ENCODE measurements at regions not wholly inside any gene's neighbourhood (a gene's known extent, or its start where the extent isn't known, plus 50 kb on each side); places are given as distances from the start of the nearest gene placed in this dataset.

DNA sequence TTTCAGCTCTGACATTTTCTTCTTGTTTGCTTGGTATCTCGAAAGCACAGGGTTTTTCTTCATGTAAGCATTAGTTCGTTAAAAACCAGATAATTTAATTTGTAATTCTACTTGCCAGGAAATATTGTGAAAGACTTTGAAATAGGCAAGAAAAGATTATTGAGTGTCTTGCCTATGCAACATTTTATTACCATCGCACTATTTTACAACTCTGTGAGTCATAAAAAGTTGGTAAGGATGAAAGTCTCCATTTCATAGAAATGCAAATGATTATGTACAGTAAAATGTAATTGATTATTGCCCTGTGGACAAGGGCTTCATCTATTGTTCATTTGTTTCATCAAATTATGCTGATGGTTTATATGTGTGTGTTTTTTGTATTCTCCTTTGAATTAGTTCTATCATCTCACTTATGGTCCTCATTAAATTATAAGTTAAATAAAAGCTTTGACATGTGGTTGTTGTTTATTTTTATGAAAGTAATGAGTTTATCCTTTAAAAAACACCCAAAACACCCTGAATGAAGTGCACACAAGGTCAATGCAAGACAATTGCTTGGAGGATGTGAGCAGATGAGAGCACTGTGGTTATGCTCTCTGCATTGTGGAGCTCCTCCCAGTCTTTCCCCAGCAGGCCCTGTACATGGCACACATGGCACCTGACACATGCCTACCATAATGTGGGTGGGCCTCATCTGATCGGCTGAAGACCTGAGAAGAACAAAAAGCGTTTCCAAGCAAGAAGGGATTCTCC is 230.8 kb downstream of the CXCL12 start:
- no peak for TF ChIP-seq EZH2 (IDR thresholded peaks at IDR 0.05; ENCODE audit: low read length)
- TF ChIP-seq, protein P1, sequence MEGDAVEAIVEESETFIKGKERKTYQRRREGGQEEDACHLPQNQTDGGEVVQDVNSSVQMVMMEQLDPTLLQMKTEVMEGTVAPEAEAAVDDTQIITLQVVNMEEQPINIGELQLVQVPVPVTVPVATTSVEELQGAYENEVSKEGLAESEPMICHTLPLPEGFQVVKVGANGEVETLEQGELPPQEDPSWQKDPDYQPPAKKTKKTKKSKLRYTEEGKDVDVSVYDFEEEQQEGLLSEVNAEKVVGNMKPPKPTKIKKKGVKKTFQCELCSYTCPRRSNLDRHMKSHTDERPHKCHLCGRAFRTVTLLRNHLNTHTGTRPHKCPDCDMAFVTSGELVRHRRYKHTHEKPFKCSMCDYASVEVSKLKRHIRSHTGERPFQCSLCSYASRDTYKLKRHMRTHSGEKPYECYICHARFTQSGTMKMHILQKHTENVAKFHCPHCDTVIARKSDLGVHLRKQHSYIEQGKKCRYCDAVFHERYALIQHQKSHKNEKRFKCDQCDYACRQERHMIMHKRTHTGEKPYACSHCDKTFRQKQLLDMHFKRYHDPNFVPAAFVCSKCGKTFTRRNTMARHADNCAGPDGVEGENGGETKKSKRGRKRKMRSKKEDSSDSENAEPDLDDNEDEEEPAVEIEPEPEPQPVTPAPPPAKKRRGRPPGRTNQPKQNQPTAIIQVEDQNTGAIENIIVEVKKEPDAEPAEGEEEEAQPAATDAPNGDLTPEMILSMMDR (optimal IDR thresholded peaks at IDR 0.05 in 1 of 3, IDR thresholded peaks at IDR 0.05 in 1 of 3, conservative IDR thresholded peaks at IDR 0.05 in 1 of 3; ENCODE audit: extremely low read depth in 1 of 3, insufficient read depth in 2 of 3, low read length in 3 of 3), result no peak
